HL-60 (cell line): ENCODE measurements at regions not wholly inside any gene's neighbourhood (a gene's known extent, or its start where the extent isn't known, plus 50 kb on each side); places are given as distances from the start of the nearest gene placed in this dataset.

Experiments used
- CTCF ChIP-seq: IDR thresholded peaks from one replicate; pipeline ENCODE4 v1.5.1; 2011; ENCODE audit warnings: low read length, control low read depth, inconsistent platforms; ENCODE audit not compliant: insufficient read depth
- POLR2AphosphoS5 ChIP-seq: IDR thresholded peaks from 2 replicates; pipeline ENCODE4 v1.6.1; 2012; ENCODE audit warnings: low read depth

- TF ChIP-seq CTCF (no peak), POLR2AphosphoS5 (no peak)
Observed at GRCh38 chr2:105567996-105568494, 169.2 kb upstream of the FHL2 start.
